Adipocyte (in vitro differentiated cells): ENCODE measurements at regions not wholly inside any gene's neighbourhood (a gene's known extent, or its start where the extent isn't known, plus 50 kb on each side); places are given as distances from the start of the nearest gene placed in this dataset.

Experiments used
- DNase-seq: peaks from one replicate; pipeline ENCODE4 v3.0.0-alpha.2; 2015; ENCODE audit warnings: low read depth
- H3K27me3 ChIP-seq: replicated peaks from 2 replicates; pipeline ENCODE4 v1.7.0; 2013; ENCODE audit warnings: mild to moderate bottlenecking, low read length, moderate library complexity; ENCODE audit not compliant: control insufficient read depth, insufficient read depth
- H3K36me3 ChIP-seq: 2 replicates; pipeline ENCODE4 v1.7.0; 2013; ENCODE audit warnings: low read length, mild to moderate bottlenecking, moderate library complexity; ENCODE audit not compliant: control insufficient read depth, insufficient read depth, severe bottlenecking
- H3K4me1 ChIP-seq: 2 replicates; pipeline ENCODE4 v1.7.0; 2013; ENCODE audit warnings: mild to moderate bottlenecking, low read length, moderate library complexity; ENCODE audit not compliant: control insufficient read depth, insufficient read depth
- H3K4me3 ChIP-seq: 2 replicates; pipeline ENCODE4 v1.7.0; 2013; ENCODE audit warnings: mild to moderate bottlenecking, low read length, moderate library complexity
- H3K9ac ChIP-seq: 2 replicates; pipeline ENCODE4 v1.7.0; 2013; ENCODE audit warnings: mild to moderate bottlenecking, low read length, moderate library complexity
- H3K9me3 ChIP-seq: 2 replicates; pipeline ENCODE4 v1.7.0; 2013; ENCODE audit warnings: mild to moderate bottlenecking, low read length, moderate library complexity; ENCODE audit not compliant: control insufficient read depth

- Histone ChIP-seq H3K36me3 (no peaks in the 10 kb centered on the region), H3K27me3 (no peaks in the 10 kb centered on the region), H3K9me3 (peaks cover 6% of the 10 kb centered on the region), H3K4me1 (no peaks in the 10 kb centered on the region), H3K4me3 (no peak overlapping the region), H3K9ac (no peak overlapping the region)
- no peak for DNase-seq
Observed at GRCh38 chr12:58190618-58191017, 249.3 kb downstream of the ATP23 start.

- H3K4me1 ChIP-seq, result no peaks in the 10 kb centered on the region
Observed at GRCh38 chr12:58196971-58197370, 255.6 kb downstream of the ATP23 start.

GRCh38 chr12:58202933-58203718 is 261.8 kb downstream of the ATP23 start:
- H3K4me1 ChIP-seq, result no peaks in the 10 kb centered on the region
- H3K36me3 ChIP-seq, result no peaks in the 10 kb centered on the region
- H3K9ac ChIP-seq, result no peak overlapping the region
- H3K9me3 ChIP-seq, result no peaks in the 10 kb centered on the region
- DNase-seq, result no peak
- H3K4me3 ChIP-seq, result no peak overlapping the region
- no peaks in the 10 kb centered on the region for H3K27me3 ChIP-seq

More at GRCh38 chr12:58196971-58197370, 255.6 kb downstream of the ATP23 start:
- Histone ChIP-seq H3K9ac (no peak overlapping the region), H3K36me3 (no peaks in the 10 kb centered on the region), H3K9me3 (no peaks in the 10 kb centered on the region), H3K4me3 (no peak overlapping the region), H3K27me3 (no peaks in the 10 kb centered on the region)
- DNase-seq, result no peak

- H3K9ac ChIP-seq, result no peak overlapping the region
- no peaks in the 10 kb centered on the region for H3K9me3 ChIP-seq
- no peak overlapping the region for H3K4me3 ChIP-seq
- DNase-seq, result peak; percentile 43
- no peaks in the 10 kb centered on the region for H3K4me1 ChIP-seq
- no peaks in the 10 kb centered on the region for H3K27me3 ChIP-seq
- H3K36me3 ChIP-seq, result no peaks in the 10 kb centered on the region
Observed at GRCh38 chr12:58204071-58204470, 262.7 kb downstream of the ATP23 start.

- Histone ChIP-seq H3K9ac (no peak overlapping the region), H3K9me3 (no peaks in the 10 kb centered on the region)
- DNase-seq, result no peak
Observed at GRCh38 chr12:58206876-58207275, 265.5 kb downstream of the ATP23 start.

GRCh38 chr12:58211211-58211610 is 269.8 kb downstream of the ATP23 start:
- H3K4me1 ChIP-seq, result no peaks in the 10 kb centered on the region
- no peaks in the 10 kb centered on the region for H3K27me3 ChIP-seq
- no peak overlapping the region for H3K4me3 ChIP-seq
- H3K9ac ChIP-seq, result no peak overlapping the region
- no peaks in the 10 kb centered on the region for H3K36me3 ChIP-seq
- no peaks in the 10 kb centered on the region for H3K9me3 ChIP-seq
- DNase-seq, result no peak

More at GRCh38 chr12:58206876-58207275, 265.5 kb downstream of the ATP23 start:
- Histone ChIP-seq H3K27me3 (no peaks in the 10 kb centered on the region), H3K36me3 (no peaks in the 10 kb centered on the region), H3K4me1 (no peaks in the 10 kb centered on the region), H3K4me3 (no peak overlapping the region)

- no peak for DNase-seq
- no peaks in the 10 kb centered on the region for H3K27me3 ChIP-seq
Observed at GRCh38 chr12:58217130-58217529, 275.8 kb downstream of the ATP23 start.

GRCh38 chr12:58224536-58225105 is 283.3 kb downstream of the ATP23 start:
- Histone ChIP-seq H3K9me3 (no peaks in the 10 kb centered on the region), H3K4me1 (no peaks in the 10 kb centered on the region), H3K4me3 (no peak overlapping the region), H3K27me3 (no peaks in the 10 kb centered on the region), H3K9ac (no peak overlapping the region), H3K36me3 (no peaks in the 10 kb centered on the region)
- DNase-seq, result no peak

More at GRCh38 chr12:58217130-58217529, 275.8 kb downstream of the ATP23 start:
- Histone ChIP-seq H3K4me3 (no peak overlapping the region), H3K4me1 (no peaks in the 10 kb centered on the region), H3K36me3 (no peaks in the 10 kb centered on the region), H3K9me3 (no peaks in the 10 kb centered on the region), H3K9ac (no peak overlapping the region)

GRCh38 chr12:58225203-58225877 is 284.0 kb downstream of the ATP23 start:
- no peaks in the 10 kb centered on the region for H3K27me3 ChIP-seq
- H3K9me3 ChIP-seq, result no peaks in the 10 kb centered on the region
- DNase-seq, result no peak
- no peaks in the 10 kb centered on the region for H3K36me3 ChIP-seq
- no peak overlapping the region for H3K9ac ChIP-seq
- H3K4me1 ChIP-seq, result no peaks in the 10 kb centered on the region
- H3K4me3 ChIP-seq, result no peak overlapping the region

- Histone ChIP-seq H3K27me3 (no peaks in the 10 kb centered on the region), H3K4me1 (no peaks in the 10 kb centered on the region), H3K4me3 (no peak overlapping the region), H3K36me3 (no peaks in the 10 kb centered on the region), H3K9ac (no peak overlapping the region), H3K9me3 (no peaks in the 10 kb centered on the region)
- no peak for DNase-seq
Observed at GRCh38 chr12:58233886-58234285, 292.5 kb downstream of the ATP23 start.

- H3K36me3 ChIP-seq, result no peaks in the 10 kb centered on the region
- H3K9me3 ChIP-seq, result no peaks in the 10 kb centered on the region
- H3K27me3 ChIP-seq, result no peaks in the 10 kb centered on the region
- H3K9ac ChIP-seq, result no peak overlapping the region
- H3K4me1 ChIP-seq, result no peaks in the 10 kb centered on the region
- no peak for DNase-seq
- H3K4me3 ChIP-seq, result no peak overlapping the region
Observed at GRCh38 chr12:58238411-58238810, 297.0 kb downstream of the ATP23 start.
